ENCODE measurements at regions not wholly inside any gene's neighbourhood (a gene's known extent, or its start where the extent isn't known, plus 50 kb on each side); places are given as distances from the start of the nearest gene placed in this dataset.

- no peak for DNase-seq (ENCODE audit: low read depth in 2 of 3, low spot score in 1 of 3)
Measured at GRCh38 chr2:144607099-144607498, 87.2 kb upstream of the ZEB2 start.

GRCh38 chr2:144606466-144607095 lies 86.7 kb upstream of the ZEB2 start:
- DNase-seq (ENCODE audit: low read depth in 2 of 3, low spot score in 1 of 3) = no peak

- no peak for DNase-seq (ENCODE audit: low read depth in 2 of 3, low spot score in 1 of 3)
Measured at GRCh38 chr2:144605231-144605840, 85.4 kb upstream of the ZEB2 start.

- no peak for DNase-seq (ENCODE audit: low read depth in 2 of 3, low spot score in 1 of 3)
Measured at GRCh38 chr2:144603334-144603733, 83.4 kb upstream of the ZEB2 start.

GRCh38 chr2:144598906-144599305 lies 79.0 kb upstream of the ZEB2 start:
- no peak for DNase-seq (ENCODE audit: low read depth in 2 of 3, low spot score in 1 of 3)

GRCh38 chr2:144597894-144598593 lies 78.1 kb upstream of the ZEB2 start:
- DNase-seq (ENCODE audit: low read depth in 2 of 3, low spot score in 1 of 3) = no peak

- DNase-seq (ENCODE audit: low read depth in 2 of 3, low spot score in 1 of 3) = no peak
Measured at GRCh38 chr2:144597388-144597787, 77.5 kb upstream of the ZEB2 start.

- DNase-seq (ENCODE audit: low read depth in 2 of 3, low spot score in 1 of 3) = no peak
Measured at GRCh38 chr2:144596073-144596871, 76.4 kb upstream of the ZEB2 start.

- DNase-seq (ENCODE audit: low read depth in 2 of 3, low spot score in 1 of 3) = no peak
Measured at GRCh38 chr2:144595686-144596072, 75.8 kb upstream of the ZEB2 start.

- DNase-seq (ENCODE audit: low read depth in 2 of 3, low spot score in 1 of 3) = no peak
Measured at GRCh38 chr2:144595279-144595678, 75.4 kb upstream of the ZEB2 start.

GRCh38 chr2:144593803-144594202 lies 73.9 kb upstream of the ZEB2 start:
- DNase-seq (ENCODE audit: low read depth in 2 of 3, low spot score in 1 of 3) = no peak

- DNase-seq (ENCODE audit: low read depth in 2 of 3, low spot score in 1 of 3) = no peak
Measured at GRCh38 chr2:144592500-144593256, 72.8 kb upstream of the ZEB2 start.

GRCh38 chr2:144587306-144587705 lies 67.4 kb upstream of the ZEB2 start:
- no peak for DNase-seq (ENCODE audit: low read depth in 2 of 3, low spot score in 1 of 3)

GRCh38 chr2:144586476-144586875 lies 66.6 kb upstream of the ZEB2 start:
- DNase-seq (ENCODE audit: low read depth in 2 of 3, low spot score in 1 of 3) = no peak

- DNase-seq (ENCODE audit: low read depth in 2 of 3, low spot score in 1 of 3) = no peak
Measured at GRCh38 chr2:144583741-144584453, 64.0 kb upstream of the ZEB2 start.

GRCh38 chr2:144583381-144583729 lies 63.4 kb upstream of the ZEB2 start:
- no peak for DNase-seq (ENCODE audit: low read depth in 2 of 3, low spot score in 1 of 3)

GRCh38 chr2:144582651-144583380 lies 62.9 kb upstream of the ZEB2 start:
- no peak for DNase-seq (ENCODE audit: low read depth in 2 of 3, low spot score in 1 of 3)

GRCh38 chr2:144580521-144581161 lies 60.7 kb upstream of the ZEB2 start:
- no peak for DNase-seq (ENCODE audit: low read depth in 2 of 3, low spot score in 1 of 3)

- DNase-seq (ENCODE audit: low read depth in 2 of 3, low spot score in 1 of 3) = no peak
Measured at GRCh38 chr2:144579556-144579955, 59.6 kb upstream of the ZEB2 start.

All from stimulated activated CD4-positive, alpha-beta T cell treated with anti-CD3 and anti-CD28 coated beads, Interleukin-12 subunit alpha, Interleukin-12 subunit beta, amount 100 ng/mL, for 48 hours (primary cell).